HAP-1 (cell line): ENCODE measurements at regions not wholly inside any gene's neighbourhood (a gene's known extent, or its start where the extent isn't known, plus 50 kb on each side); places are given as distances from the start of the nearest gene placed in this dataset.

Experiments
- DNase-seq, 2 experiments: peaks; one replicate each; pipeline ENCODE4 v3.0.0-alpha.2; 2016 to 2020; ENCODE audit warnings: low spot score in 2 of 2
- H3K27me3 ChIP-seq: fragments of 250-450 bp; sonication (Bioruptor Pico); 2 replicates; pipeline ENCODE4 v1.5.1; 2020; ENCODE audit warnings: low read depth, mild to moderate bottlenecking, moderate library complexity
- H3K36me3 ChIP-seq: fragments of 250-450 bp; sonication (Bioruptor Pico); replicated peaks from 2 replicates; pipeline ENCODE4 v1.5.1; 2020; ENCODE audit warnings: mild to moderate bottlenecking
- H3K4me1 ChIP-seq: fragments of 250-450 bp; sonication (Bioruptor Pico); 2 replicates; pipeline ENCODE4 v1.5.1; 2020; ENCODE audit warnings: mild to moderate bottlenecking
- H3K4me3 ChIP-seq: fragments of 250-450 bp; sonication (Bioruptor Pico); 2 replicates; pipeline ENCODE4 v1.5.1; 2020; ENCODE audit warnings: mild to moderate bottlenecking, moderate library complexity
- H3K9me3 ChIP-seq: fragments of 250-450 bp; sonication (Bioruptor Pico); 2 replicates; pipeline ENCODE4 v1.5.1; 2020; ENCODE audit warnings: mild to moderate bottlenecking, moderate library complexity
- in situ Hi-C: fragments of 300-500 bp; cut with MboI; formaldehyde crosslinking; loops from 3 replicates; pipeline ENCODE4 v1.14.3; 2020; ENCODE audit warnings: low sequenced_read_pairs, inconsistent platforms, mixed read lengths

DNA sequence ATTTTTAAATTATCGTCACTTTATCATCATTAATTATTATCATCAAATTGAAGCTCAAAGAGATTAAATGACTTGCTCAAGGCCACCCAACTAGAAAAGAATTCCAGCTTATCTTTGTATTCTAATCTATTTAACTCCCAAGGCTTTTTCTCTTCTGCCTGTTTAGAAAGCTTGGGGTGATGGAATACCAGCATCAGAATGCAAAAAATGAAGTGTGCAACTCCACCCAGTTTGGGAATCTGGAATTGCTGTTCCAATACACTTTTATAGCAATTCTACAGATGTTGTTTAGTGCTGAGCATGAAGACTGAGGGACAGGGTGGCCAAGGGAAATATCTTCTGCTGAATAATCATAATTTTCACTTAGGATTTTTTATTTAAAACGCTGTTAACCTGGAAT lies 97.2 kb upstream of the FIBIN start:
- no peak for DNase-seq
- H3K4me1 ChIP-seq: no peaks in the 10 kb centered on the region
- H3K4me3 ChIP-seq: no peak overlapping the region
- no peaks in the 10 kb centered on the region for H3K36me3 ChIP-seq
- H3K27me3 ChIP-seq: no peaks in the 10 kb centered on the region
- no peaks in the 10 kb centered on the region for H3K9me3 ChIP-seq
- in situ Hi-C loops: no loop called here

DNA sequence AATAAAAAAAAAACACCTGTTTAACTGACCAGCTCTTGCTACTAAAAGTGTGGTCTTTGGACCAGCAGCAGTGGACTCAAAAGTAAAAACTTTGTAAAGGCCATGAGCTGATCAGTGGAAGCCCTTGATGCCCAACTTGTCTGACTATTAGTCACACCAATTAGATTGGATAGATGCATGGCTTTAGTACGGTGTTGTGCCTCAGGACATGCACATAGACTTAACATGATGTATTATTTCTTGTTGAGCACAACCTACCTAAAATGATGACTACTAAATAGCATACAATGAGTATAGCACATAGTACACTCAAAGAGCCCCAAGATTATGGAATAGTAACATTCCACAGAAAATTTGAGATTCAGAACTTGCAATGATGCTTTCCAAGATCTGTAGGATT lies 95.1 kb upstream of the FIBIN start:
- Histone ChIP-seq H3K36me3 (no peaks in the 10 kb centered on the region), H3K27me3 (no peaks in the 10 kb centered on the region), H3K4me3 (no peak overlapping the region), H3K9me3 (no peaks in the 10 kb centered on the region), H3K4me1 (no peaks in the 10 kb centered on the region)
- in situ Hi-C loops: no loop called here
- no peak for DNase-seq

DNA sequence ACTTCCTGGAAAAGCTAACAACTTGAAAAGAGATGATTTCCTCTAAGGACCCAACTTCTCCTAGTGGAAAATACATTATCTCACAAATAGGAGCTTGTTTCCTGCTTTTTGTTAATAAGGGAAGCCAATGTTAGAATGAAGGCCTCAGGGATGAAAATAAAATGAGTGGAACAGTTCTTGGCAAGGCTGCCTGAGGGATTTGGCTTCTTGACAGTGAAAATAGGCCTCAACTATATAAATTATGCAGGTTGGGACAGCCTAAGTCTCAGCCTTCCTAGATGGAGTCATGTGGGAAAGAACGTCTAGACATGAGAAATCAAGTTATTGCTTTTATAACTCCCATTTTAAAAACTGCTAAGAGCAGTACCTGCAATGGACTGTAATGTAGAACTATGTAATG lies 92.8 kb upstream of the FIBIN start:
- in situ Hi-C loops: no loop called here
- Histone ChIP-seq H3K27me3 (no peaks in the 10 kb centered on the region), H3K9me3 (no peaks in the 10 kb centered on the region), H3K36me3 (no peaks in the 10 kb centered on the region), H3K4me1 (no peaks in the 10 kb centered on the region), H3K4me3 (no peak overlapping the region)
- no peak for DNase-seq

DNA sequence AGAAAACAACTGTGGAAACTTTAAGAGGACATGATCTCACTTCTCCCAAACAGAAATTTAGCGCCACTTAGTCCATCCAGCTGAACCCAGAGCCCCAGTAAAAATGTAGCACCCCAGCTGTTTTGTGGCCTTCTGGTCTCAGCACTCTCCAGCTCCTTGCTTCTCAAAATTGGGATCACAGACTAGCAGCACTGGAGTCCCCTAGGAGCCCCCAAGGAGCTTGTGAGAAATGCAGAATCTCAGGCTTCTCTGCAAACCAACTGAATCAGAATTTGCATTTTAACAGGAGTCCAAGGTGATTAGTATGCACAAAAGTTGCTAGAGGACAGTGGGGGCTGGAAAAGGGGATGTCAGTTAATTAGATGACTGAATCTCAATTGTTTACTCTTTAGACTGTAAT lies 89.8 kb upstream of the FIBIN start:
- Histone ChIP-seq H3K4me3 (no peak overlapping the region), H3K27me3 (no peaks in the 10 kb centered on the region; the same call in 1 of the 2 replicates), H3K4me1 (no peaks in the 10 kb centered on the region), H3K36me3 (no peaks in the 10 kb centered on the region), H3K9me3 (no peaks in the 10 kb centered on the region)
- DNase-seq: no peak
- in situ Hi-C loops: no loop called here

DNA sequence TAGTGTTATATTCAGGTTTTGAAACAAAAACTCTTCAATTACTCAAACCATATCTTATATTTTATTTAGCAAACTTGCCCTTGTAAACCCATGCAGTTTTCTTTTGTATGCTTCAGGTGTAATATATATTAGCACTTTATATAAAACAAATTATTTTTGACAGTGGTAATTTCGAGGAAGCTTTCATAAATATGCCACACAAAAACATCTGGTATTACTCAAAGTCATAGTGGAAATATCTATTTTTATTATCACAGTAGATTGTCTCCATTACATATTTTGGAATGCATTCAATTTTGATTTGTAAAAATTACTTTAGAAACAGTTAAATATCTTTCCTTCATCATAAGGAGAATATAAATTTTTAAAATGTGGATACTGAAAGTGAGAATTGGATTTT lies 89.1 kb upstream of the FIBIN start:
- Histone ChIP-seq H3K36me3 (no peaks in the 10 kb centered on the region), H3K9me3 (no peaks in the 10 kb centered on the region), H3K4me1 (no peaks in the 10 kb centered on the region), H3K27me3 (peaks cover 5% of the 10 kb centered on the region), H3K4me3 (no peak overlapping the region)
- no peak for DNase-seq
- in situ Hi-C loops: no loop called here

DNA sequence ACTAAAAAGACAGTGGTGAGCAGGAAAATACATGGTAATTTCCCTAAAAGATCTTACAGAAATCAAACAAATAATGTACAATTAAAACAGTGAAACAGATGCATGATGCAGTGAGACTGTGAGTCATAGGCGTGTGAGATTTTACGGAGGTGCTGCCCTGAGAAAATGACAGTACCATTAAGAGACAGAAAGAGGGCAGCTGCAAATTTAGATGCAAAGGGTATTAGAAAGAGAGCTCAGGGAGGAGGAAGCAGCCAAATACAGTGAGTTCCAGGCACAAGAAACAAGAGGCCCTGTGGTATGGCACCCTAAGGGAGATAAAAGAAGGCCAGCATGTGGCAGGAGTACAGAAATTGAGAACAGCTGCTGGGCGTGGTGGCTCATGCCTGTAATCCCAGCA lies 88.5 kb upstream of the FIBIN start:
- Histone ChIP-seq H3K27me3 (peaks cover 5% of the 10 kb centered on the region), H3K36me3 (no peaks in the 10 kb centered on the region), H3K4me3 (no peak overlapping the region), H3K9me3 (no peaks in the 10 kb centered on the region), H3K4me1 (no peaks in the 10 kb centered on the region)
- no peak for DNase-seq
- in situ Hi-C loops: no loop called here

DNA sequence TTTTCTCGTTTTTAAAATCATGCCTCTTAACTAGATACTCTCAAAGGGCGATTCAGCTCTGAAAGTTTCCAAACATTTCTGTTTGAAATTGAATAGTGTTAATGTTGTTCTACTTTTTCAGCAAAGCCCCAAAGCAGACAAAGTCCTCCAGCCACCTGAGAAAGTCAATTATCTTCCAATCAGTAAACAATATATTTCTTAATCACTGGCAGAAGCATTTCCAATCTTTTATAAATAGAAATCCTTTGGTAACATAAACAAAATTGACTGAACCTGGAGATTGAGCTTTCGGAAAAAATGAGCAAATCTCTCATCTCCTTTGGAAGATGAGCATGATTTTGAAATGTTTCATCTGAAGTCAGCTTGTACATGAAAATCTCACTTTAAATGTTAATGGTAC lies 84.4 kb upstream of the FIBIN start:
- Histone ChIP-seq H3K4me3 (no peak overlapping the region), H3K9me3 (no peaks in the 10 kb centered on the region), H3K36me3 (no peaks in the 10 kb centered on the region), H3K27me3 (peaks cover 5% of the 10 kb centered on the region), H3K4me1 (no peaks in the 10 kb centered on the region)
- in situ Hi-C loops: no loop called here
- no peak for DNase-seq

DNA sequence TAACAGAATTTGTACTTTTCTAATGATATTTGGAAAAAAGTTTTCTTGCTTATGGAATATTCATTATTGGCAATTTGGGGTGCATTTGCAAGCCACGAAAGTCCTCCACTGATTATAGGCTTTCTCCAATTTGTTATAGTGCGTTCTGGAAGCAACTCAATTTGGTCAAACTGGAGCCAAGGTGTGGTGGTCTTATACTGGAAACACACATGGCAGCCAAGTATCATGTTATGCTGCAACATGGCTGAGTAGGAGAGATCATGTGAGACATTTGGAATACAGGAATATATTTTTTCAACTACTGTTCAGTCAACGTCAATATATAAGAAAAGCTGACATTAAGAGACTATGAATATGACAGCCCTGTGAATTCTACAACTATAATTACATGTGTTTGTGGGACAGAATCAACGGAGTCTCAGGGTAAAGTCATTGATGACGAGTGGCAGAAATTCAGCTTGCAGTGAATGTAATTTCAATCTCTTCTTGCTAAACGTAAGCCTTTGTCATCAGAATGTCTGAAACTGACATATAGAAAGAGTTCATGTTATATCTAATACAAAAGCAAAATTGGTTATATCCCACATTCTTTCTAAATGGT lies 83.8 kb upstream of the FIBIN start:
- in situ Hi-C loops: no loop called here
- Histone ChIP-seq H3K36me3 (no peaks in the 10 kb centered on the region), H3K9me3 (no peaks in the 10 kb centered on the region)

DNA sequence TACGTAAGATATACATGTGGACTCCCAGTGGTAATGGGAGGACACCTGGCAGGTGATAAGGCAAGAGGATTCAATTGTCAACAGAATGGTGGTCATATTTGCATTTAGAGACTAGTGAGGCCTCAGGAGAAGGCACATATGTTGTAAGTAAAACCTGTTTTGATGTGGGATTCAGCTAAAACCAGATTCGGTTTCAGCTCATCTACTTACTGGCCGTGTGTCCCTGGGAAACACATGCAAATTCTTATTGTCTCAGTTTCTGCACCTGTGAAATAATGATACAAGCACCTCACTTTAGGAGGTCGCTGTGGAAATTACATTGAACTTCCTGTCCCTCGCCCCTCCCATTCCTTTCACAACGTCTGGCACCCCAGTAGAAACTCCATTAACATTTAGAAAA lies 78.9 kb upstream of the FIBIN start:
- no peaks in the 10 kb centered on the region for H3K27me3 ChIP-seq
- in situ Hi-C loops: no loop called here

More for the DNA sequence above, 83.8 kb upstream of the FIBIN start:
- Histone ChIP-seq H3K27me3 (peaks cover 5% of the 10 kb centered on the region), H3K4me1 (no peaks in the 10 kb centered on the region), H3K4me3 (no peak overlapping the region)
- no peak for DNase-seq

DNA sequence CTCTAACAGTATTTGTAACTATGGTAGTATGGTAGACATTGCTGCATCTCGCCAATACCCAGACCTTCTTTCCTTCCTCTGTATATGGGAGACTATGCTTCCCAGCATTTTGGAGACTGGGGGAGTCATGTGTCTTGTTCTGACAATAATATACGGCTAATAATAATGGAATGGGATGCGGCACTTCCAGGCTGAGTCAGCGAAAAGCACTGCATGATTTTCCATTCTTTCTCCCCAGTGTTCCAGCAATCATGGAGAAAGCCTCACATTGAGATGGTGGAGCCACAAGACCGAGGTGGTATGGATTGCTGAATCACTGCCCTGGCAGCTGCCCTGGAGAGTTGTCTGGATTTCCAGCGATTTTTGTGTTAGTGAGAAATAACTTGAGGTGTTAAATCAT lies 77.1 kb upstream of the FIBIN start:
- no peaks in the 10 kb centered on the region for H3K27me3 ChIP-seq
- no peak for DNase-seq
- no peaks in the 10 kb centered on the region for H3K36me3 ChIP-seq
- no peaks in the 10 kb centered on the region for H3K4me1 ChIP-seq
- no peaks in the 10 kb centered on the region for H3K9me3 ChIP-seq
- in situ Hi-C loops: no loop called here
- no peak overlapping the region for H3K4me3 ChIP-seq

More for the DNA sequence above, 78.9 kb upstream of the FIBIN start:
- H3K9me3 ChIP-seq: no peaks in the 10 kb centered on the region
- no peak for DNase-seq
- H3K4me3 ChIP-seq: no peak overlapping the region
- H3K4me1 ChIP-seq: no peaks in the 10 kb centered on the region
- no peaks in the 10 kb centered on the region for H3K36me3 ChIP-seq

DNA sequence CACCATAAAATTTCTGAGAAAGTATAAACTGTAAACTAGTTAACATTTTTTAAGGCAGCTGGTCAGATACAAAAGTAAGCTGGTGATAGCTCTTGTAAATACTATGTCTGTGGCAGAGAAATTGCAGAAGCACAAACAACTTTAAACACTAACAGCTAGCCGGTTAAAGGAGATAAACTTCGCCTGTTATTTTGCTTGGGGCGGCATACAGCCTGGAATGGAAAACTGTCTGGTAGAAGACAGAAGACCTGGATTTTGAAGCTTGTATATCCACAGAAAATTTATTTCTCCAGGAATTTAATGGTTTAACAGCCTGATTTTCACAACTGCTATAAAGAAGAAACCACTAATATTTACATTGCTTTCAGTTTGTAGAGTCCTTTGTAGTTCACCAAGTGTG lies 65.3 kb upstream of the FIBIN start:
- H3K9me3 ChIP-seq: no peaks in the 10 kb centered on the region
- no peaks in the 10 kb centered on the region for H3K4me1 ChIP-seq
- in situ Hi-C loops: no loop called here
- H3K27me3 ChIP-seq: peaks cover 2% of the 10 kb centered on the region; the same call in 1 of the 2 replicates
- no peak overlapping the region for H3K4me3 ChIP-seq
- no peak for DNase-seq
- no peaks in the 10 kb centered on the region for H3K36me3 ChIP-seq

DNA sequence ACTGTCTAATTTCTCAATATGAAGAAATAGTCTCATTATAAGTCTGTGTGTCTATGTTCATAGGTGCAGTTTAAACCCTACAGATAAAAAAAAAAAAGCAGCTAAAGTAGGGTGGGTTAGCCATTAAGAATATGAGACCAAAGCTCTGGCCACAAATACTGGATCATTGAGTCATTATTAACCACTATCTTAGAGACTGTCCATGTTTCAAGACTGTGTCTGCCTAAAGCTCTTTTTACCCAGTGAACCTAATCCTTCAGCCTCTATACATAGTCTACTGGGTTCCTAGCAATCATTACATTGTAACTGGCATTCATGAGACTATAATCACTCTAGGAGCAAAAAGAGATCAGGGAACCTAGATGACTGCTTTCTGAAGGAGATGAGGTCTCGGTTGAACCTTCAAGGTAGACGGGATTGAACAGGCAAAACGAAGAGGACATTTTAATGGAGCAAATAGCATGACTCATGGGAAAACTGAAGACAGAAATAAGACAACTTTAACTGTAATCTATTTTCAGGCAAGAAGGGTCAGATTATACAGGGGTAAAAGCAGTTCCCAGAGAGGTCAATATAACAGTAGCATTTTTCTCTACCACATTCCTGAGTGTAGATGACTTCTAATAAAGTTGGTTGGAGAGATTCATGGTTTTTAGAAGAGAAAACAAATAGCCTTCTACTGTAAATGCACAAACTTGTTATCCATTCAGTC lies 64.0 kb upstream of the FIBIN start:
- Histone ChIP-seq H3K27me3 (peaks cover 2% of the 10 kb centered on the region; the same call in 1 of the 2 replicates), H3K4me3 (no peak overlapping the region), H3K36me3 (no peaks in the 10 kb centered on the region), H3K4me1 (no peaks in the 10 kb centered on the region), H3K9me3 (no peaks in the 10 kb centered on the region)
- DNase-seq: no peak
- in situ Hi-C loops: no loop called here

DNA sequence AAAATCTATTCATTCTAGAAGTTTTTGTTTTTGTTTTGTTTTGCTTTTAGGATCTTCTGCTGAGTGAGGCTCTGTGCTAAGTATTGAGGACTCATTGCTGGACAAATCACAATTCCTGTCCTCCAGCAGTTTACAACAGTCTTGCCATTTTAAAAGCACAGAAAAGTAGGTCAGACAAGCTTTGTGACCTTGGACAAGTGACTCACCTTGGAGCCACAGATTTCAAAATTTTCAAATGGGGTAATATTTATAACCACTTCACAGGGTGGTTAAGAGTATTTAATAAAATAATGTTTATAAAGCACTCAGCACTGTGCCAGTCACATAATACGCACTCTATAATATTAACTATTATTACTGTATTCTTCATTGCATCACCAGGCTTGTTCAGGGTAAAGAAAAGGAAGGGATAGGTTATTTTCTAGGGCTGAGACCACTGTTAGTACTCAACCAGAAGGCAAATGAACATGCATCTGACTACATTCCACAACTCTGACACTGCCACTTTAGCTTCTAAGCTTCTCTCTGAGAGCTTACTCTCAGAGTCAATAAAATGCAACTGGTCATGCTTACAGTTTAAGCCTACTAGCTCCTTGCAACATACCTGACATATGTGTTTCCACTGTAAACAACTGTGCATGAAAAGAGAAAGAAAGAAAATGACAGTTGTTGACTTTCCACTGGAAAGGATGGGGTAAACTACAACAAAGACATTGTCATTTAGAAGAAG lies 63.2 kb upstream of the FIBIN start:
- Histone ChIP-seq H3K4me1 (no peaks in the 10 kb centered on the region), H3K36me3 (no peaks in the 10 kb centered on the region), H3K9me3 (no peaks in the 10 kb centered on the region), H3K27me3 (peaks cover 2% of the 10 kb centered on the region; the same call in 1 of the 2 replicates), H3K4me3 (no peak overlapping the region)
- in situ Hi-C loops: no loop called here
- no peak for DNase-seq

DNA sequence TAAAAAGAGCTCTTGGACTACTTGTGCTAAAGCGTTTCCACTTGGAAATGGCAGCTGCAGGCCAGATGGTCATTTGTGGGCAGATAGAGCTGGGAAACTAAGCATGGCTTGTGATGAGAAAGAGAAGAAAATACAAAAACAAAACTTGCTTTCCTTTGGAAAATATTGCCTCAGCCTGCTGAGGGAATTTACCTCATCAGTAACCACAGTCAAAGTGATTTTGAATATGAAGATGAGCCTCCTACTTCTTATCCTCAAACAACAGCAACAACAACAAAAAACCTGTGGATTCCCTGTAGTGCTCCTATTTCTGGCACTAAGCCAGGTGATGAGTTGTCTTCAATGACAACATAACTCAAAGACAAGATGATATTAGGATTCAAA lies 62.7 kb upstream of the FIBIN start:
- Histone ChIP-seq H3K4me3 (no peak overlapping the region), H3K4me1 (no peaks in the 10 kb centered on the region), H3K9me3 (no peaks in the 10 kb centered on the region), H3K36me3 (no peaks in the 10 kb centered on the region), H3K27me3 (peaks cover 2% of the 10 kb centered on the region; the same call in 1 of the 2 replicates)
- DNase-seq: no peak
- in situ Hi-C loops: no loop called here
